Uterus (tissue), 2 donors: ENCODE measurements at regions not wholly inside any gene's neighbourhood (a gene's known extent, or its start where the extent isn't known, plus 50 kb on each side); places are given as distances from the start of the nearest gene placed in this dataset.

Experiments used
- POLR2A ChIP-seq, 2 donors: fragments of 450-650 bp; IDR thresholded peaks; one replicate each; pipeline ENCODE4 v1.6.1; 2016; ENCODE audit warnings: antibody characterized with exemption in 2 of 2, mild to moderate bottlenecking in 1 of 2, moderate library complexity in 1 of 2
- TF ChIP-seq, protein P1 (sequence below), 4 experiments: fragments of 200-600 bp in 2 of 4; fragments of 450-650 bp in 2 of 4; sonication (generic) in 2 of 4; IDR thresholded peaks; one replicate each; pipeline ENCODE4 v1.5.1; 2016 to 2019; ENCODE audit warnings: antibody characterized with exemption in 4 of 4, mild to moderate bottlenecking in 2 of 4, moderate library complexity in 1 of 4

DNA sequence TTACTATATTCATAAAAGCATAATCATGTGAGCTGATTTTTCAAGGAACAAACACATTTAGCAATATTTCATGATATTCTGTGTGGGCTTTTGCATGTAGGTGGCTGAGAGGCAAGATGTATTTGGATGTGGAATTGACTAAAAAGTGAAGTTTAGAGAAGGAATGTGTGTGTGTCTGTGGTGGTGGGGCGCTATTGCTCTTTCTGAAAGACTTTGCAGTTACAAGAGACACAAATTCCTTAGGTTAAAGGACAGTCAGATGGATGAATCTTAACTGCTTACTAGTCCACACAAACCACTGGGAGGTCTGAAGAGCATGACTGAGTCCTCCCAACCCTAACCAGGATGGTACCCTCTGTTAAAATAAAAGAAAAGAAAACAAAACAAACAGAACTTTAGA lies 200.1 kb downstream of the SDHAF3 start:
- no peak for TF ChIP-seq POLR2A (IDR thresholded peaks at IDR 0.05)
- TF ChIP-seq, protein P1, sequence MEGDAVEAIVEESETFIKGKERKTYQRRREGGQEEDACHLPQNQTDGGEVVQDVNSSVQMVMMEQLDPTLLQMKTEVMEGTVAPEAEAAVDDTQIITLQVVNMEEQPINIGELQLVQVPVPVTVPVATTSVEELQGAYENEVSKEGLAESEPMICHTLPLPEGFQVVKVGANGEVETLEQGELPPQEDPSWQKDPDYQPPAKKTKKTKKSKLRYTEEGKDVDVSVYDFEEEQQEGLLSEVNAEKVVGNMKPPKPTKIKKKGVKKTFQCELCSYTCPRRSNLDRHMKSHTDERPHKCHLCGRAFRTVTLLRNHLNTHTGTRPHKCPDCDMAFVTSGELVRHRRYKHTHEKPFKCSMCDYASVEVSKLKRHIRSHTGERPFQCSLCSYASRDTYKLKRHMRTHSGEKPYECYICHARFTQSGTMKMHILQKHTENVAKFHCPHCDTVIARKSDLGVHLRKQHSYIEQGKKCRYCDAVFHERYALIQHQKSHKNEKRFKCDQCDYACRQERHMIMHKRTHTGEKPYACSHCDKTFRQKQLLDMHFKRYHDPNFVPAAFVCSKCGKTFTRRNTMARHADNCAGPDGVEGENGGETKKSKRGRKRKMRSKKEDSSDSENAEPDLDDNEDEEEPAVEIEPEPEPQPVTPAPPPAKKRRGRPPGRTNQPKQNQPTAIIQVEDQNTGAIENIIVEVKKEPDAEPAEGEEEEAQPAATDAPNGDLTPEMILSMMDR (IDR thresholded peaks at IDR 0.05) = no peak
